ENCODE measurements at regions not wholly inside any gene's neighbourhood (a gene's known extent, or its start where the extent isn't known, plus 50 kb on each side); places are given as distances from the start of the nearest gene placed in this dataset.

DNA sequence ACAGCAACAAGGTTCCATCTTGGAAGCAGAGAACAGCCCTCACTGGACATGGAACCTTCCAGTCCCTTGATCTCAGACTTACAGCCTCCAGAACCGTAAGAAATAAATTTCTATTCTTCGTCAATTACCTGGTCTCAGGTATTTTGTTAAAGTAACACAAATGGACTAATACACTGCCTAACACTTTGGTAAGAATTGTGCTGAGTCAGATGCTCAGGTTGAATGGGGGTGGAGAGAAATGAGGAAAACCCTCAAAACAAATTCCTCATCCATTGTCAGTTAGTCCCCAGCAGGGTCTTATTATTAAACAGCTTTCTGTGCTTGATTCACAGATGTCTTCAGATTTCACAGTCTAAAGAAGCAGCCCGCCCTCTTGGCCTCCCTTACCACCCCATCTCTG is 306.2 kb upstream of the SLCO3A1 start:
- TF ChIP-seq CTCF (IDR thresholded peaks at IDR 0.05; ENCODE audit: low read depth, low read length) (no peak), EZH2phosphoT487 (IDR thresholded peaks at IDR 0.05; ENCODE audit: low read depth) (no peak)

Data from OCI-LY3 (cell line).